Activated T-cell treated with anti-CD3 and anti-CD28 coated beads for 24 hours (primary cell): ENCODE measurements at regions not wholly inside any gene's neighbourhood (a gene's known extent, or its start where the extent isn't known, plus 50 kb on each side); places are given as distances from the start of the nearest gene placed in this dataset.

Experiments used
- DNase-seq: peaks from one replicate; pipeline ENCODE4 v3.0.0-alpha.2; 2020; ENCODE audit warnings: low read depth

GRCh38 chr20:21033817-21034216, 72.3 kb downstream of the LINC00237 start:
- DNase-seq = no peak

- DNase-seq = no peak
Measured at GRCh38 chr20:21031666-21032065, 74.5 kb downstream of the LINC00237 start.

GRCh38 chr20:21029341-21029740, 76.8 kb downstream of the LINC00237 start:
- DNase-seq = no peak

GRCh38 chr20:21028921-21029320, 77.2 kb downstream of the LINC00237 start:
- no peak for DNase-seq

GRCh38 chr20:21028436-21028835, 77.7 kb downstream of the LINC00237 start:
- no peak for DNase-seq

- DNase-seq = no peak
Measured at GRCh38 chr20:21027569-21027968, 78.6 kb downstream of the LINC00237 start.

- no peak for DNase-seq
Measured at GRCh38 chr20:21026951-21027350, 79.2 kb downstream of the LINC00237 start.

- no peak for DNase-seq
Measured at GRCh38 chr20:21024420-21024819, 81.7 kb downstream of the LINC00237 start.

- DNase-seq = no peak
Measured at GRCh38 chr20:21022925-21023324, 83.2 kb downstream of the LINC00237 start.

GRCh38 chr20:21021472-21021790, 84.7 kb downstream of the LINC00237 start:
- DNase-seq = no peak

- no peak for DNase-seq
Measured at GRCh38 chr20:21020659-21021471, 85.3 kb downstream of the LINC00237 start.

- no peak for DNase-seq
Measured at GRCh38 chr20:21019814-21020658, 86.1 kb downstream of the LINC00237 start.

- DNase-seq = no peak
Measured at GRCh38 chr20:21019468-21019813, 86.7 kb downstream of the LINC00237 start.

- DNase-seq = no peak
Measured at GRCh38 chr20:21018576-21018975, 87.6 kb downstream of the LINC00237 start.

- DNase-seq = no peak
Measured at GRCh38 chr20:21017528-21018085, 88.6 kb downstream of the LINC00237 start.

- no peak for DNase-seq
Measured at GRCh38 chr20:21016751-21017150, 89.4 kb downstream of the LINC00237 start.

- DNase-seq = no peak
Measured at GRCh38 chr20:21014528-21014927, 91.6 kb downstream of the LINC00237 start.

GRCh38 chr20:21008951-21009350, 97.2 kb downstream of the LINC00237 start:
- DNase-seq = no peak

GRCh38 chr20:21006611-21007010, 99.5 kb downstream of the LINC00237 start:
- DNase-seq = no peak

GRCh38 chr20:21004386-21005076, 101.6 kb downstream of the LINC00237 start:
- no peak for DNase-seq

GRCh38 chr20:21003902-21004301, 102.3 kb downstream of the LINC00237 start:
- no peak for DNase-seq

- no peak for DNase-seq
Measured at GRCh38 chr20:21002486-21002885, 103.7 kb downstream of the LINC00237 start.

- no peak for DNase-seq
Measured at GRCh38 chr20:20993372-20993771, 112.8 kb downstream of the LINC00237 start.
